ENCODE measurements at regions not wholly inside any gene's neighbourhood (a gene's known extent, or its start where the extent isn't known, plus 50 kb on each side); places are given as distances from the start of the nearest gene placed in this dataset.

GRCh38 chr10:130498934-130499333, 362.7 kb downstream of the GLRX3 start (continued):
- TF ChIP-seq, protein P1, sequence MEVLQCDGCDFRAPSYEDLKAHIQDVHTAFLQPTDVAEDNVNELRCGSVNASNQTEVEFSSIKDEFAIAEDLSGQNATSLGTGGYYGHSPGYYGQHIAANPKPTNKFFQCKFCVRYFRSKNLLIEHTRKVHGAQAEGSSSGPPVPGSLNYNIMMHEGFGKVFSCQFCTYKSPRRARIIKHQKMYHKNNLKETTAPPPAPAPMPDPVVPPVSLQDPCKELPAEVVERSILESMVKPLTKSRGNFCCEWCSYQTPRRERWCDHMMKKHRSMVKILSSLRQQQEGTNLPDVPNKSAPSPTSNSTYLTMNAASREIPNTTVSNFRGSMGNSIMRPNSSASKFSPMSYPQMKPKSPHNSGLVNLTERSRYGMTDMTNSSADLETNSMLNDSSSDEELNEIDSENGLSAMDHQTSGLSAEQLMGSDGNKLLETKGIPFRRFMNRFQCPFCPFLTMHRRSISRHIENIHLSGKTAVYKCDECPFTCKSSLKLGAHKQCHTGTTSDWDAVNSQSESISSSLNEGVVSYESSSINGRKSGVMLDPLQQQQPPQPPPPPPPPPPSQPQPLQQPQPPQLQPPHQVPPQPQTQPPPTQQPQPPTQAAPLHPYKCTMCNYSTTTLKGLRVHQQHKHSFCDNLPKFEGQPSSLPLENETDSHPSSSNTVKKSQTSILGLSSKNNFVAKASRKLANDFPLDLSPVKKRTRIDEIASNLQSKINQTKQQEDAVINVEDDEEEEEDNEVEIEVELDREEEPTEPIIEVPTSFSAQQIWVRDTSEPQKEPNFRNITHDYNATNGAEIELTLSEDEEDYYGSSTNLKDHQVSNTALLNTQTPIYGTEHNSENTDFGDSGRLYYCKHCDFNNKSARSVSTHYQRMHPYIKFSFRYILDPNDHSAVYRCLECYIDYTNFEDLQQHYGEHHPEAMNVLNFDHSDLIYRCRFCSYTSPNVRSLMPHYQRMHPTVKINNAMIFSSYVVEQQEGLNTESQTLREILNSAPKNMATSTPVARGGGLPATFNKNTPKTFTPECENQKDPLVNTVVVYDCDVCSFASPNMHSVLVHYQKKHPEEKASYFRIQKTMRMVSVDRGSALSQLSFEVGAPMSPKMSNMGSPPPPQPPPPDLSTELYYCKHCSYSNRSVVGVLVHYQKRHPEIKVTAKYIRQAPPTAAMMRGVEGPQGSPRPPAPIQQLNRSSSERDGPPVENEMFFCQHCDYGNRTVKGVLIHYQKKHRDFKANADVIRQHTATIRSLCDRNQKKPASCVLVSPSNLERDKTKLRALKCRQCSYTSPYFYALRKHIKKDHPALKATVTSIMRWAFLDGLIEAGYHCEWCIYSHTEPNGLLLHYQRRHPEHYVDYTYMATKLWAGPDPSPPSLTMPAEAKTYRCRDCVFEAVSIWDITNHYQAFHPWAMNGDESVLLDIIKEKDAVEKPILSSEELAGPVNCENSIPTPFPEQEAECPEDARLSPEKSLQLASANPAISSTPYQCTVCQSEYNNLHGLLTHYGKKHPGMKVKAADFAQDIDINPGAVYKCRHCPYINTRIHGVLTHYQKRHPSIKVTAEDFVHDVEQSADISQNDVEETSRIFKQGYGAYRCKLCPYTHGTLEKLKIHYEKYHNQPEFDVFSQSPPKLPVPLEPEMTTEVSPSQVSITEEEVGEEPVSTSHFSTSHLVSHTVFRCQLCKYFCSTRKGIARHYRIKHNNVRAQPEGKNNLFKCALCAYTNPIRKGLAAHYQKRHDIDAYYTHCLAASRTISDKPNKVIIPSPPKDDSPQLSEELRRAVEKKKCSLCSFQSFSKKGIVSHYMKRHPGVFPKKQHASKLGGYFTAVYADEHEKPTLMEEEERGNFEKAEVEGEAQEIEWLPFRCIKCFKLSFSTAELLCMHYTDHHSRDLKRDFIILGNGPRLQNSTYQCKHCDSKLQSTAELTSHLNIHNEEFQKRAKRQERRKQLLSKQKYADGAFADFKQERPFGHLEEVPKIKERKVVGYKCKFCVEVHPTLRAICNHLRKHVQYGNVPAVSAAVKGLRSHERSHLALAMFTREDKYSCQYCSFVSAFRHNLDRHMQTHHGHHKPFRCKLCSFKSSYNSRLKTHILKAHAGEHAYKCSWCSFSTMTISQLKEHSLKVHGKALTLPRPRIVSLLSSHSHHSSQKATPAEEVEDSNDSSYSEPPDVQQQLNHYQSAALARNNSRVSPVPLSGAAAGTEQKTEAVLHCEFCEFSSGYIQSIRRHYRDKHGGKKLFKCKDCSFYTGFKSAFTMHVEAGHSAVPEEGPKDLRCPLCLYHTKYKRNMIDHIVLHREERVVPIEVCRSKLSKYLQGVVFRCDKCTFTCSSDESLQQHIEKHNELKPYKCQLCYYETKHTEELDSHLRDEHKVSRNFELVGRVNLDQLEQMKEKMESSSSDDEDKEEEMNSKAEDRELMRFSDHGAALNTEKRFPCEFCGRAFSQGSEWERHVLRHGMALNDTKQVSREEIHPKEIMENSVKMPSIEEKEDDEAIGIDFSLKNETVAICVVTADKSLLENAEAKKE (CRISPR knock-in tag; IDR thresholded peaks at IDR 0.05), result no peak
- TF ChIP-seq POLR2AphosphoS5 (IDR thresholded peaks at IDR 0.05; ENCODE audit: low read depth) (no peak), ETS1 (IDR thresholded peaks at IDR 0.05) (no peak), STAT1 (IDR thresholded peaks at IDR 0.05; ENCODE audit: unreplicated experiment) (no peak), ZNF114 (CRISPR knock-in tag; IDR thresholded peaks at IDR 0.05) (no peak)

DNA sequence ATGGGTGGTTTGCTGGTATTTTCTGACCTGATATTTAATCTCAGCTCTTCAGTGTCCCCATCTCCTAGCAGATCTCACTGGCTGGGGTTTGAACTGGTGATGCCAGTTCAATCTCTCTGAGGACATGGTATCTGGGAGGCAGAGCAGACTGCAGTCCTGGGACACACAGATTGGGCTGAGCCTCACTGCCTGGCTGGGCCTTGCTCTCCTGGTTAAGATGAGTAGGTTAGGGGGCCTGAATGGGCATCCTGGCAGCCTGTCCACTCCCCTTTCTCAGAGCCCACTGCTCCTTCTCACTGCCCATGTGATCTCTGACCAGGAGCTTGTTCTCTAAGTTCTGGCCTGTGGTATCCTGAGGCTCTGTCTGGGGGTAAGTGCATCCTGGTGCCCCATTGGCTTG, 363.4 kb downstream of the GLRX3 start:
- Histone ChIP-seq H3K36me3 (ENCODE audit: insufficient read depth) (0 out of 2 replicates have a peak, but pooled peaks cover 3% of the 10 kb centered on the region), H3K4me3 (no peak overlapping the region), H4K20me1 (replicated peaks; ENCODE audit: insufficient read depth) (no peaks in the 10 kb centered on the region), H3K4me2 (no peak overlapping the region), H2AFZ (no peak overlapping the region), H3K79me2 (replicated peaks; ENCODE audit: insufficient read depth) (no peaks in the 10 kb centered on the region), H3K4me1 (ENCODE audit: insufficient read depth) (no peaks in the 10 kb centered on the region), H3K27me3 (ENCODE audit: insufficient read depth) (no peaks in the 10 kb centered on the region), H3K27ac (ENCODE audit: low read depth) (no peak overlapping the region), H3K9me2 (ENCODE audit: insufficient read depth) (no peaks in the 10 kb centered on the region), H3F3A (replicated peaks; ENCODE audit: low read depth) (no peaks in the 10 kb centered on the region)
- no peak overlapping the region for H3K27ac Mint-ChIP-seq
- no peaks in the 10 kb centered on the region for H3K4me1 Mint-ChIP-seq
- H3K4me3 Mint-ChIP-seq, result no peak overlapping the region
- DNase-seq (ENCODE audit: low spot score), result no peak
- TF ChIP-seq ZNF114 (CRISPR knock-in tag; IDR thresholded peaks at IDR 0.05) (no peak), ETS1 (IDR thresholded peaks at IDR 0.05) (no peak), CREB1 (CRISPR knock-in tag; IDR thresholded peaks at IDR 0.05; ENCODE audit: low read depth) (no peak), STAT1 (IDR thresholded peaks at IDR 0.05; ENCODE audit: unreplicated experiment) (no peak)
- TF ChIP-seq, protein P1 (CRISPR knock-in tag; IDR thresholded peaks at IDR 0.05), result no peak
- H3K36me3 Mint-ChIP-seq (ENCODE audit: low read depth), result peaks cover 61% of the 10 kb centered on the region
- ATAC-seq, result no peak
- H3K27me3 Mint-ChIP-seq (ENCODE audit: insufficient read depth, low read depth, poor library complexity), result peaks cover 3% of the 10 kb centered on the region
- H3K9me3 Mint-ChIP-seq, result peaks cover 100% of the 10 kb centered on the region

Data from GM23338 (cell line).